Left renal cortex interstitium (tissue), 4 donors: ENCODE measurements at regions not wholly inside any gene's neighbourhood (a gene's known extent, or its start where the extent isn't known, plus 50 kb on each side); places are given as distances from the start of the nearest gene placed in this dataset.
A peak's percentile ranks its signal among the peaks of the same experiment; 100 is the strongest.
"Not testable (repeated sequence)": the region's sequence is repeated elsewhere in the genome, so short reads cannot be mapped to it uniquely, and the experiment has no call there.

Experiments used
- DNase-seq, 4 donors: peaks; one replicate each; pipeline ENCODE4 v3.0.0-alpha.2; 2013; ENCODE audit warnings: low read depth in 4 of 4, low spot score in 2 of 4, missing footprints in 1 of 4

DNA sequence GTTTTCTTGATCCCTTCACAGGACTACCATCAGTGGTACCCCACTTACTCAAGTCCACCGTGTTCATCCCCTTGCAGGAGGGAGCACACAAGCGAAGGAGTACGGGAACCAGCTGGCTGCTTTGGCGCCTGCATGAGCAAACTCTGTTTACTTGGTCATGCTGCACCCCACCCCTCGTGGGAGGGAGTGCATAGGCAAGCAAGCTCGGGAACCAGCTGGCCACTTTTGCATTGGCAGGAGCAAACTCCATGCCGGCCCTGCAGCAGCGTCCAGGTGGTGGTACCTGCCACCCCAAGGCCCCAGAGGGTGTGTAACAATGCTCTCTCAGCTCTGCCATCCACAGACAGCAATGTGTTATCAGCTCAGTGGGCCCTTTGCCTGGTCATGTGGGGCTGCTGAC, 737.8 kb downstream of the FAM181B start:
- no peak for DNase-seq

DNA sequence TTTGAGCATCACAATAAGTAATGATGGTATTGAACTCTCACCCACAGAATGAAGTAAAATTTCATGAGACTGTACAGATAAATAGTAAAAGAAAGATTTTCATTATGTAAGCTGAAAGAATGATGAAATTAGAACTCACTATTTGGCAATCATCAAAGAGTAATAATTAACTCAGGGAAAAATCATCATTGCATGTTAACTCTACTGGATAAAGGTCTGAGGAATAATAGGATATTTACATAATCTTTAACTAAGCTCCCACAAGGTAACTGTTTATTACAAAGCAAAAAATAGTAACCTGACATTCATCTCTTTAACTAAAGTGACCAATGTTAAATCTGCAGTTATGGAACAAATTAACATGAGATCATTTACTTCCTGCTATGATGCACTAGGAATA, 739.9 kb downstream of the FAM181B start:
- no peak for DNase-seq

DNA sequence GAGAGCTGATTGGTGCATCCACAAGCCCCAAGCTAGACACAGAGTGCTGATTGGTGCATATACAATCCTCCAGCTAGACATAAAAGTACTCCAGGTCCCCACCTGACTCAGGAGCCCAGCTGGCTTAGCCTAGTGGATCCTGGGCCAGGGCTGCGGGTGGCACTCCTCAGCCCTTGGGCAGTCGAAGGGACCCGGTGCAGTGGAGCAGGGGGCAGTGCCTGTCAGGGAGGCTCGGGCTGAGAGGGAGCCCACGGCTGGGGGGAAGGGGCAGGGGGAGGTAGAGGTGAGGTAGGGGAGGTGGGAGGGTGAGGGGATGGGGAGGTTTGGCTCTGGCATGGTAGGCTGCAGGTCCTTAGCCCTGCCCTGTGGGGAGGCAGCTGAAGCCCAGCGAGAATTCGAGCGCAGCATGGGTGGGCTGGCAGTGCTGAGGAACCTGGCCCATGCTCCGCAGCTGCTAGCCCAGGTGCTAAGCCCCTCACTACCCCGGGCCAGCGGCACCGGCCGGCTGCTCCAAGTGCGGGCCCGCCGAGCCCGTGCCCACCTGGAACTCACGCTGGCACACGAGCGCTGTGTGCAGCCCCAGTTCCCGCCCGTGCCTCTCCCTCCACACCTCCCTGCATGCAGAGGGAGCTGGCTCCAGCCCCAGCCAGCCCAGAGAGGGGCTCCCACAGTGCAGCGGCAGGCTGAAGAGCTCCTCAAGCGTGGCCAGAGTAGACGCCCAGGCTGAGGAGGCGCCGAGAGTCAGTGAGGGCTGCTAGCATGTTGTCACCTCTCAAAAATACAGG, 742.8 kb downstream of the FAM181B start:
- DNase-seq = no peak

DNA sequence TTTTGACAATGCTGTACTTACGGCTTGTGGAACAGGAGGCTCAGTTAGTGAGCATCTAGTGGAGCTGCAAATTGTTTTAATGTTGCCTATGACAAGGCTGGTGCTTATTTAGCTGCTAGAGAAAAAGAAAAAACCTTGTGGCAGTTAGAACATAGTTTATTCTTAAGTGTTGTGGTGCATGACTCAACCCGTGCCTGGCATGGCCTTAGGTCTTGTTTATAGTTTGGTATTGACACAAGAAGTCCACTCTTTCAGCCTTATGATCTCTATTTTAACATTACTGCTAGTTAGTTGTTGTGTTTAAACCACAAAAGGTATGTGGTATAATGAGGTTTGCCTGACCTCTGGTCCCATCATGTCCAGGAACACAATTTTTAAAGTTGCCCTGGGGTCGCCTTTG, 744.6 kb downstream of the FAM181B start:
- no peak for DNase-seq

DNA sequence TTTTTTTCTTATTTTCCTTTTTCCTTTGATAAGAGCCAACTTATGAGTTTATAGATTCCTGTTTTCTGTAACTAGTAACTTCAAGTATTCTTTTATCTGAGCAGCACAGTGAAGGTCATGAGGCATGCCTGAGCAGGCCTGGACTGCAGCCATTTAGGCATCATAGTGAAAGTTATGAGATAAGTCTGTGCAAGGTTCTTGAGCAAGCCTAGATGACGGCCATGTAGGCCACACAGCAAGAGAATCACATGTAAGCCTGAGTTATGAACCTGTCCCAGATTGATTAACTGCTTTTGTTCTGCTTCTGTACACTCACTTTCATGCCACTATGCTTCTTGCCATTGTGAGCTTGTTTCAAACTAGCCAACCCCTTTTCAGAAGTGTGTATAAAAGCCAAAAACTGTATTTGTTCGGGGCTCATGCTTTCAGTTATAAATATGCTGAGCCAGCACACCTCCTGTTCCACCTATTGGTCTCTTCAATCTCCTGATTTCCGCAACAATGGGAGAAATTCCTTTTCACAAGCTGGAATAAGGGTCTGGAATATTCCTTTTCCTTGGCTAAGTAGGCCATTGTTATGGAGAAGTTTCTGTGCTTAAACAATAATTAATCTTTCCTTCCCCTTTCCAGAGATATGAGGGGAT, 745.7 kb downstream of the FAM181B start:
- DNase-seq = no peak

DNA sequence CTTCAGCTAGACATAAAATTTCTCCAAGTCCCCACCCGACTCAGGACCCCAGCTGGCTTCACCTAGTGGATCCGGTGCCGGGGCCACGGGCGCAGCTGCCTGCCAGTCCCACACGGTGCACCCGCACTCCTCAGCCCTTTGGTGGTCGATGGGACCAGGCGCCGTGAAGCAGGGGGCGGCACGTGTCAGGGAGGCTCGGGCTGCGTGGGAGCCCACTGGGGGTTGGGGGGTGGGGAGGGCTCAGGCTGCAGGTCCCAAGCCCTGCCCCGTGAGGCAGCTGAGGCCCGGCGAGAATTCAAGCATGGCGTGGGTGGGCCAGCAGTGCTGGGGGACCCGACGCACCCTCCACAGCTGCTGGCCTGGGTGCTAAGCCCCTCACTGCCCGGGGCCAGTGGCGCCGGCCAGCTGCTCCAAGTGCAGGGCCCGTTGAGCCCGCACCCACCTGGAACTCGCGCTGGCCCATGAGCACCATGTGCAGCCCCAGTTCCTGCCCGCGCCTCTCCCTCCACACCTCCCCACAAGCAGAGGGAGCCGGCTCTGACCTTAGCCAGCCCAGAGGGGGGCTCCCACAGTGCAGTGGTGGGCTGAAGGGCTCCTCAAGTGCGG, 747.0 kb downstream of the FAM181B start:
- DNase-seq = no peak

DNA sequence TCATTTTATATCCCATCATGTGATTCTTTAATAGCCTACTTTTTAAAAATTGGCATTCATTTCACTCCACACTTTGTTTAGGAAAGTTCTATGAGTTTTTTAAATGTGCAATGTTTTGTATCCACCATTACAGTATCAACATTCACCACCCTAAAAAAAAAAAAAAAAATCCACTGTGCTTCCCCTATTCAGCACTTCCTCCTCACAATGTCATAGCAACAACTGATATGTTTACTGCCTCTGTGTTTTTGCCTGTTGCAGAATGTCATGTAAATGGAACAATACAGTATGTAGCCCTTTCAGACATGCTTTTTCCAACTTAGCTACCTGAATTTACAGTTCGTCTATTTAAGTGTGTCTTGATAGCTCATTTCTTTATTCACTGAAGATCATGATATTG, 754.2 kb downstream of the FAM181B start:
- no peak for DNase-seq

DNA sequence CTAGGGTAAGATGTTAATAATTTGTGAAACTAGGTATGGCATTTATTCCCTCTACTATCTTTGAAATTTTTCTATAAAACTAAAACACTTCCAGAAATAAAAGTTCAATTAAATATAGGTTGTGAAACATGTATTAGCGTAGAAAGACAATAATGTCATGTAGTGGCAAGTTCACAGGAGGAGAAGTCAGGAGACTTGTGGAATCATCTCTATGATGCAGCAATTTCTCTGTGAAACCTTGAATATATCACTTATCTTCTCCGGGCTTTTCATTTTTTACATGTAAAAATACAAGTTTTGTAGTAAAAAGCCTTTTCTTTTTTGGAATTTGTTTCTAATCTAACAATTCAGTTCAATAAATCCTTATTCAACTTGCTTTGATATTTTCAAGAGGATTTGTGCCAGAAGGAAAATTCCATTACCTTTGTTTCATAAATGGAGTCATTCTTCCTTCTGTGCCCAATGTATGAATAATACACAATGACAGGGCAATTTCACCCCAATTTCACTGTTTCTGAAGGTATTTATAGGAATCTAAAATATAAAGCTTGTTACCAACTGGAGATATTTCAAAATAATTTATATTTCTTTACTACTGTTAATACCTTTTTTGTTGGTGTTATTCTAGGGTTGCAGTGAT, 758.3 kb downstream of the FAM181B start:
- DNase-seq = no peak

DNA sequence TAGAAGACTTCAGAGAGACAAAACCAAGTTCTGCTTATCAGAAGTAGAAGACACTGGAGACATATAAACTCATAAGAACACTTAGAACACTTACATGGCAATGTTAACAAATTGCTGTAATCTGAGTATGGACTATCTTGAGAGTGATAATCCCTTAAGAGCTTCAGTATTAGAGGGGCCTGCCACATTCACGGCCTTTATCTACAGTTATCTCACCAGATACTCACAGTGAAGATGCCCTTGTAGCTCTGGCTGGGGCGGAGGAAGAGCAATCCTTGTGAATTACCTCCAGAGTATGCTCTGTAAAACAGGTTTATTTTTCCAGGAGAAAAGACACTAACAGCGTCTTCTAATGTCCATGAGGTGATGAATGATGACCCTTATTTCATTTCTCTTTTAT, 762.8 kb downstream of the FAM181B start:
- DNase-seq = no peak

DNA sequence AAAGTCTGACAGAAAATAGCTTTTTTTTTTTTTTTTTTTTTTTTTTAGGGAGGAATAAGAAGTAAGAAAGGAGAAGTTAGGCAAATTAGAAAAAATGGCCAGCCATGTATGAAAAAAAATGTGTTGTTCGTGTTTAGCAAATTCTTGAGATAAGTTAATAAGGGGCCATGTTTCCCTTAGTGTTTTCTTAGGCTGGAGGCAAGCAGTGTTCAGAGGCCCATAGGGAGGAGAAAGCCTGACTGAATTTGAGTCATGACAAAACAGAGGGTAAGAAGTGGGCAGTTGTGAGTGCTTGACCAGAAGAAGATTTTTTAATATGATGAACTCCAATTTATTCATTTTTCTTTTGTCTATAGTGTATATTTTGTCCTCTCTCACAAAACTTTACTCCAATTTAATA, 766.4 kb downstream of the FAM181B start:
- DNase-seq = no peak

DNA sequence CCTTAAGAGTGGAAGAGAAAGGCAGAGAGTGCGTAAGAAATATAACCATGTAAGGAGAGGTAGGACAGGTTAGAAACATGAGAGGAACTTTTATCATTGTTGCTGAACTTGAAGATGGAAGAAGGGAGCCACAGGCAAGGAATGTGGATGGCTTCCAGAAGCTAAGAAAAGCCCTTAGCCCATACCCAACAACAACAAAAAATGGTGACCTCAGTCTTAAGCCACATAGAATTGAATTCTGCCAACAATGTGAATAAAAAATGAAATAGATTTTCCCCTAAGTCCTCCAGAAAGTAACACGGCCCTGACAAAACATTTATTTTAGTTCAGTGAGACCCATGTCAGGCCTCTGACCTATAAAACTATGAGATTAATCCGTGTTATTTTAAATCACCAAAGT, 767.3 kb downstream of the FAM181B start:
- DNase-seq = no peak

DNA sequence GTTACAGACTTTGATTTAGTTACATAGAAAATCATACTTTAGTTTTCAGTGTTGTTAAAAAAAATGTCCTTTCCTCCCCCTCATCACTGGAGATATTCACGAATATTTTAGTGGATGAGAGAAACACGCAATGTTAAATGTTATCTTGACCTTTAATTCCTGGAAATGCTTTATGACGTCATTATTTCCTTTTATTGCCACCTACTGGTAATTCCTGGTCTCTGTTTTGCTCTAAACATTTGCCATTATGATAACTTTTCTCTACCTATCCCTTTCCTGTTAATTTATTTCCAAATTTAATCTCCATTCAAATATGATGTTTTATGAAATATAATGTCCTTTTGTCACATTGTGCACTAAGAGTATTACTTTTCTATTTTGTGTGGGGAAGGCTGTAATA, 770.6 kb downstream of the FAM181B start:
- DNase-seq = no peak

DNA sequence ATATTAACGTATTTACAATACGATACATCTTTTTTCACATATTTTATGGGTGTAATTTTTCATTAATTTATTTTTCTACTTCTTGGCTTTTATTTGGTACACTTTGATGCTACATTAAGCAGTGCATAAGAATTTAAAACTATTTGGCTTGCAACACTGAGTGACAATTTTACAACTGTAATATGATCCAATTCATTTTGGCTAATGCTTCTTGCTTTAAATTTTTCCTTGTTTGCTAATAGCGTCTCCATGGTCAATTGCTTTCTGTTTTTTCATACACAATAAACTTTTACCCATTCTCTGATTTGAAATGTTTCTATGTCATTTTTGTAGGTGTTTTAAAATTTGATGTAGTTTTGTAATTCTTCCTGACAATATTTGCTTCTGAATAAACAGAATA, 773.2 kb downstream of the FAM181B start:
- peak in 1 of 4 donors; percentile 32 for DNase-seq

DNA sequence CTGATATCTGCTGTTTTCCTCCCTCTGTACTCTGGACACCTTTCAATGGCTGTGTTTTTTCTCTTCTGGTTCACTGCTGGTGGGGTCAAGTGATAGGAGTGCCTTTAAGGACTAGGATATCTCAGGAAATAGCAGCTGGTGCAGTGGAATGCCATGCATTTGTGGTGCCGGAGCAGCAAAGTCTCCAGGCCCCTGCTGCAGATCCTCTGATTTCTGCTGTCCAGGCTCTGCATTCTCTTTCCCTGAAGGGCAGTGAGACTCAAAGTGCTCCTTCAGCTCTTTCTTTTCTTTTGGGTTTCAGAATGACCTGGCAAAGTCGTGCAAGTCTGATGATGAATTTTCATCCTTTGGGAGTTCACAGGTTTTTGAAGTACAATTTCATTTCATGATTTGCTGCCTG, 774.3 kb downstream of the FAM181B start:
- no peak for DNase-seq

DNA sequence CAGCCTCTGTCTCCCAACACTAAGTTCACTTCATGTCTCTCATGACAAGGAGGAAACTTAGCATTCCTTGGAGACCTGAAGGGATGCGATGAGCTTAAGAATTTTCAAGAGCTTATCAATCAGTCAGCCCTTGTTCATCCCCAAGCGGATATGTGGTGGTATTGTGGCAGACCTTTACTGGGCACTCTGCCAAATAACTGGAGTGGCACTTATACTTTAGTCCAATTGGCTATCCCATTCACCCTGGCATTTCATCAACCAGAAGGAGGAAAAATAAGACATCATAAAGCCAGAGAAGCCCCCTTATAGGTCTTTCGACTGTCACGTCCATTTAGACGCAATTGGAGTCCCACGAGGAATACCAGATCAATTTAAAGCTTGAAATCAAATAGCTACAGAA, 779.4 kb downstream of the FAM181B start:
- not testable (repeated sequence) for DNase-seq

DNA sequence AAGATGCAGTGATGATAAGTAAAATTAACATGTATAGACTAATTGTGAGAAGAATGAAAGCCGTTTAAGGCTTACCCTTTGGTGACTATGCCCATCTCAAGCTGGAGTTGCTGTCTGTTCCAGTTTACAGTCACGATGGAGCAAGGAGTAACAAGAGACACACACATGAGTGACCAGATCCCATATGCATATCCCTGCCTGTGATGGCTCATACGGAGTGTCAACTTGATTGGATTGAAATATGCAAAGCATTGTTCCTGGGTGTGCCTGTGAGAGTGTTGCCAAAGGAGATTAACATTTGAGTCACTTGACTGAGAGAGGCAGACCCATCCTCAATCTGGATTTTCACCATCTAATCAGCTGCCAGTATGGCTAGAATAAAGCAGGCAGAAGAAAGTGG, 786.8 kb downstream of the FAM181B start:
- DNase-seq = no peak

DNA sequence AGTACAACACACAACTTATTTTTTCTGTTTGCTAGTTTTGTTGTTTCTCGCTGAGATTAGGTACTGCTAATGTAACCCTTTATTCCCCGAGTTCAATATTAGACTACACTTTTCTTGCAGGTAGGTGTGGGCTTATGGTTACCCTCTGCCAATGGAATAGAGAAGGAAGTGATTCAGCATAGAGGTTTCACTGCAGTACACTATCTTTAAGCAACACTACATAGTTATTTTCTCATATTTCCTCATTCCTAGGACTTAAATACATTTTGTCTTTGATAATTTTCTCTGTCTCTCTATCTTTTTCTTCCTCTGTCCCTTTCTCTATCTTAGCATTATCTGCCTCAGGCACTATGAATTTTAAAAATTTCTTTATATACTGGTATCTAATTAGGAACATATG, 791.0 kb downstream of the FAM181B start:
- DNase-seq = no peak

DNA sequence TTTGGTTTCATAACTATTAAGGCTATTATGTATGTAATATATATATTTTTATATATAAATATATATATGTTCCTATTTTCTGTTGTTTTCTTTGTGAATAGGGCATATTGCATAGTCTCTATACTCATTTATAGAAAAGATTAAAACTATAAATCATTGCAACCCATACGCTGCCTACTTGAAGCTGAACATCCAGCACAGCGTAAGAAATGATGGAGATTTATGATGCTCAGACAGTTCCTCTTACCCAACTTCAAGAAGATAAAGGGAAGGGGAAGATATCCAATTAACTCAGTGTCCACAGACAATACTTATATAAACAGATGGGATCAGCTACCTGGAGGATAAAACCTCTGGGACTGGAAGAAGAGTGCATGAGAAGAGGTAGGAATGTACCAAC, 791.7 kb downstream of the FAM181B start:
- no peak for DNase-seq

DNA sequence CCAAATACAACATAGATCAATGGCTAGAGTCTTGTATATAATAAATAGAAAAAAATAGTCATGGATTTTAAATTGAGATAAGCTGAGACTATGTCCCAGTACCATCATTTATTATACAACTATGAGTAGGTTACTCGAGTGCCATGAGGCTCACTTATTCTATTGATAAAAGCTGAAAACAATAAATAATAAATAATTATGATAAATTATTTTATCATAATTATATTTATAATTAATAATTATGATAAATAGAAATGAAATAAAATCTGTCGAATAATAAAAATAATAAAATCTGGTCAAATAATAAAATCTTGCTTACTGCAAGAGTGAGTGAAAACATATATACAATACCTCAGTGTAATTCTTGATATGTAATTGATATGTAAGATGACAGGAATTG, 801.4 kb downstream of the FAM181B start:
- no peak for DNase-seq

DNA sequence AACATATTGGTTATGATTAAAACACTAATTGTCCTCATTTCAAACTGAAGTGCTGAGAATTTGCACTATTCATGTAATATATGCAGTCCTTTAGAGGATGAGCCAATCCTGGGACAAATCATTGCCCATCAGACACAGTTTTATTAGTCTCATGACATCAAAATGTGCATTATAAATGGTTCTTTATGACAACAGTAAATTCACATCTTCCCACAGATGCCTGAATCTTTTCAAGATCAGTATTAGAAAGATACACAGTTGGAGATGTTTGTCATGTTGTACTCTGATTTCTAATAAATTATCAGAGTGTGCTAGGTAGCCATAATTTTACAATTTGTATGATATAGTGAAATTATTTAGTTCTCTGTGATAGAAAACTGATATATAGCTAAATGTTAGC, 813.5 kb downstream of the FAM181B start:
- DNase-seq = no peak

DNA sequence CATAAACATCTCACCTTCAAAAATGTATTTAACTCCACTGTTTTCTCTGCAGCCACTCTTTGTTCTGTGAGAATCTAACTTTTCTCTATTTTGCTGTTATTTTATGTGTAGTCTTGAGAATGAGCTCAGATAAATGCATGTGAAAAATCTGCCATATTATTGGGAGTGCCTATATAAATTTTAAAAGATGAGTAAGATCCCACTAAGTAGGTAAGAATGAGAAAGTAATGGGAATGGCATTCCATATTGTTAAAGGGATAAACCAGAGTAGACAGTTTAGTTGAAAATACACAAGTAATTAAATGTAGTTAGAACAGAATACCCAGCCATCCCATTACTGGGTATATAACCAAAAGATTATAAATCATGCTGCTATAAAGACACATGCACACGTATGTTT, 817.2 kb downstream of the FAM181B start:
- no peak for DNase-seq

DNA sequence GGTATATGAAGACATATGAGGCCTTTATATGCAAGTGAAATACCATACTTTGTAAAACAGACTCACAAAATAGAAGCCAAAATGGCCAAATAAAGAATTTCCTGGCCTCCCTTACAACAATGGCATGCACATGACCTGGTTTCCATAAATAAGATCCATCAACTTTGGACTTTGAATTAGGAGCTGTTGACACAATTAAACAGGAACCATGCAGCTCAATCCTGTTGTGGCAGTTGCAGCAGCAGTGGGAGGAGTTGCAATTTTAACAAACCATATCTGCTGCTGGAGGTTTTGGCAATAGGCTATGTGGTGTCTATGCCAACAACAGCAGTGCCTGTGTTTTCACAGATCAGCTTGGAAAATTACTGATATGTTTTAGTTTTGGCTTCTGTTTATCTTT, 818.6 kb downstream of the FAM181B start:
- DNase-seq = no peak
